HEK293T (cell line): ENCODE measurements at regions not wholly inside any gene's neighbourhood (a gene's known extent, or its start where the extent isn't known, plus 50 kb on each side); places are given as distances from the start of the nearest gene placed in this dataset.

ENCODE experiments used
- BHLHE40 ChIP-seq: fragments of 450-650 bp; IDR thresholded peaks from 2 replicates; pipeline ENCODE4 v1.6.1; 2016; ENCODE audit warnings: mild to moderate bottlenecking, moderate library complexity, borderline replicate concordance
- CTBP1 ChIP-seq: fragments of 450-650 bp; IDR thresholded peaks from 2 replicates; pipeline ENCODE4 v1.6.1; 2016; ENCODE audit warnings: borderline replicate concordance
- ELF4 ChIP-seq: fragments of 450-650 bp; IDR thresholded peaks from 2 replicates; pipeline ENCODE4 v1.6.1; 2017; ENCODE audit warnings: antibody characterized with exemption
- FOXA1 ChIP-seq: fragments of 450-650 bp; IDR thresholded peaks from 2 replicates; pipeline ENCODE4 v1.6.1; 2016; ENCODE audit warnings: mild to moderate bottlenecking
- FOXM1 ChIP-seq: fragments of 450-650 bp; IDR thresholded peaks from 2 replicates; pipeline ENCODE4 v1.6.1; 2017; ENCODE audit warnings: mild to moderate bottlenecking, borderline replicate concordance
- HDGF ChIP-seq: fragments of 450-650 bp; IDR thresholded peaks from 2 replicates; pipeline ENCODE4 v1.6.1; 2017; ENCODE audit warnings: antibody characterized with exemption, borderline replicate concordance
- PKNOX1 ChIP-seq: fragments of 450-650 bp; IDR thresholded peaks from 2 replicates; pipeline ENCODE4 v1.6.1; 2016
- SP1 ChIP-seq: fragments of 450-650 bp; IDR thresholded peaks from 2 replicates; pipeline ENCODE4 v1.6.1; 2017
- SUZ12 ChIP-seq: fragments of 450-650 bp; IDR thresholded peaks from 2 replicates; pipeline ENCODE4 v1.6.1; 2016; ENCODE audit warnings: mild to moderate bottlenecking
- ZNF384 ChIP-seq: fragments of 450-650 bp; IDR thresholded peaks from 2 replicates; pipeline ENCODE4 v1.6.1; 2016

DNA sequence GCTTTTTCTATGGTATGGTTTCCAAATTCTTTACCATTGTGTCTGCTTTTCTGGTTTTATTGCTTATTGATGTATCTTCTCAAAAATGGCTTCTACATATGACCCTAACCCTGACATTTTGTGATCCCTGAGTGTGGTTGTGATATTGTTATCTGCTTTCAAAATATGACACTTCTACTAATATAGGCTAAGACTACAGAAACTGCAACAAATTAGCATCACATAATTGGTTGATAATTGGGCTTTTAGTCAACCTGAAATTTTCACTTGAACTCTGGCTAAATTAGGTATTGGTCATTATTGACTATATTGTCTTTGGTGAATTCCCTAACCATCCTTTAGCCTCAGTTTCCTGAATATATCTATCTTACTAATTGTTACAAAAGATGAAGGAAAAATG lies 246.1 kb downstream of the PIK3C3 start:
- no peak for TF ChIP-seq PKNOX1
- TF ChIP-seq BHLHE40, result no peak
- TF ChIP-seq CTBP1, result no peak
- TF ChIP-seq SUZ12, result no peak
- no peak for TF ChIP-seq SP1
- no peak for TF ChIP-seq FOXM1
- TF ChIP-seq ELF4, result no peak
- no peak for TF ChIP-seq FOXA1
- TF ChIP-seq ZNF384, result no peak
- TF ChIP-seq HDGF, result no peak
